8988T (cell line): ENCODE measurements at regions not wholly inside any gene's neighbourhood (a gene's known extent, or its start where the extent isn't known, plus 50 kb on each side); places are given as distances from the start of the nearest gene placed in this dataset.
"Not testable (repeated sequence)": the region's sequence is repeated elsewhere in the genome, so short reads cannot be mapped to it uniquely, and the experiment has no call there.

Source experiments
- DNase-seq: peaks from one replicate; pipeline ENCODE4 v3.0.0; 2011

GRCh38 chr5:18749763-18750162 lies 1115.5 kb downstream of the TAF11L14 start:
- DNase-seq, result no peak

GRCh38 chr5:18752317-18752716 lies 1118.1 kb downstream of the TAF11L14 start:
- no peak for DNase-seq

- DNase-seq, result no peak
Observed at GRCh38 chr5:18754201-18754600, 1119.9 kb downstream of the TAF11L14 start.

GRCh38 chr5:18761801-18762200 lies 1127.5 kb downstream of the TAF11L14 start:
- no peak for DNase-seq

GRCh38 chr5:18764161-18764560 lies 1129.9 kb downstream of the TAF11L14 start:
- no peak for DNase-seq

GRCh38 chr5:18765304-18765703 lies 1131.0 kb downstream of the TAF11L14 start:
- no peak for DNase-seq

- DNase-seq, result no peak
Observed at GRCh38 chr5:18771097-18771610, 1136.9 kb downstream of the TAF11L14 start.

- no peak for DNase-seq
Observed at GRCh38 chr5:18772475-18772874, 1138.2 kb downstream of the TAF11L14 start.

- DNase-seq, result no peak
Observed at GRCh38 chr5:18778225-18778624, 1144.0 kb downstream of the TAF11L14 start.

- DNase-seq, result no peak
Observed at GRCh38 chr5:18789218-18789998, 1155.1 kb downstream of the TAF11L14 start.

- DNase-seq, result no peak
Observed at GRCh38 chr5:18792145-18792544, 1157.9 kb downstream of the TAF11L14 start.

- no peak for DNase-seq
Observed at GRCh38 chr5:18797222-18797621, 1163.0 kb downstream of the TAF11L14 start.

- DNase-seq, result no peak
Observed at GRCh38 chr5:18798058-18798457, 1163.8 kb downstream of the TAF11L14 start.

- no peak for DNase-seq
Observed at GRCh38 chr5:18799482-18800128, 1165.3 kb downstream of the TAF11L14 start.

- DNase-seq, result no peak
Observed at GRCh38 chr5:18800293-18801025, 1166.2 kb downstream of the TAF11L14 start.

- DNase-seq, result not testable (repeated sequence)
Observed at GRCh38 chr5:18801413-18801812, 1167.2 kb downstream of the TAF11L14 start.

- no peak for DNase-seq
Observed at GRCh38 chr5:18802336-18802735, 1168.1 kb downstream of the TAF11L14 start.

- no peak for DNase-seq
Observed at GRCh38 chr5:18805376-18805775, 1171.1 kb downstream of the TAF11L14 start.

- DNase-seq, result no peak
Observed at GRCh38 chr5:18807256-18808149, 1173.2 kb downstream of the TAF11L14 start.

- no peak for DNase-seq
Observed at GRCh38 chr5:18811661-18812060, 1176.3 kb downstream of the CDH18 start.

GRCh38 chr5:18828351-18828750 lies 1159.6 kb downstream of the CDH18 start:
- no peak for DNase-seq

- DNase-seq, result no peak
Observed at GRCh38 chr5:18829539-18829938, 1158.5 kb downstream of the CDH18 start.

GRCh38 chr5:18850216-18850615 lies 1137.8 kb downstream of the CDH18 start:
- DNase-seq, result no peak
